Activated naive CD4-positive, alpha-beta T cell treated with anti-CD3 and anti-CD28 coated beads for 36 hours (primary cell): ENCODE measurements at regions not wholly inside any gene's neighbourhood (a gene's known extent, or its start where the extent isn't known, plus 50 kb on each side); places are given as distances from the start of the nearest gene placed in this dataset.

Experiments
- CTCF ChIA-PET: fragments of 350-600 bp; sonication (Branson Sonifier 250); formaldehyde crosslinking; loops from one replicate; lab custom pipeline; 2021; ENCODE audit warnings: antibody characterized with exemption; lab: Charles Lee
- DNase-seq: peaks from one replicate; pipeline ENCODE4 v3.0.0-alpha.2; 2020
- H3K27ac Mint-ChIP-seq: one replicate; pipeline ENCODE4 v1.8.0; 2021; ENCODE audit warnings: mild to moderate bottlenecking, mixed read lengths
- H3K27me3 Mint-ChIP-seq: one replicate; pipeline ENCODE4 v1.8.0; 2021; ENCODE audit warnings: low read depth, mixed read lengths
- H3K36me3 Mint-ChIP-seq: one replicate; pipeline ENCODE4 v1.8.0; 2021; ENCODE audit warnings: low read depth, mixed read lengths
- H3K4me1 Mint-ChIP-seq: one replicate; pipeline ENCODE4 v1.8.0; 2021; ENCODE audit warnings: low read depth, mixed read lengths
- H3K4me3 Mint-ChIP-seq: one replicate; pipeline ENCODE4 v1.8.0; 2021; ENCODE audit warnings: mild to moderate bottlenecking, moderate library complexity, mixed read lengths
- H3K9me3 Mint-ChIP-seq: one replicate; pipeline ENCODE4 v1.8.0; 2021; ENCODE audit warnings: mixed read lengths
- intact Hi-C: fragments of 100-400 bp; cut with micrococcal nuclease; formaldehyde crosslinking; loops from one replicate; pipeline ENCODE4 v1.15.1; 2023

DNA sequence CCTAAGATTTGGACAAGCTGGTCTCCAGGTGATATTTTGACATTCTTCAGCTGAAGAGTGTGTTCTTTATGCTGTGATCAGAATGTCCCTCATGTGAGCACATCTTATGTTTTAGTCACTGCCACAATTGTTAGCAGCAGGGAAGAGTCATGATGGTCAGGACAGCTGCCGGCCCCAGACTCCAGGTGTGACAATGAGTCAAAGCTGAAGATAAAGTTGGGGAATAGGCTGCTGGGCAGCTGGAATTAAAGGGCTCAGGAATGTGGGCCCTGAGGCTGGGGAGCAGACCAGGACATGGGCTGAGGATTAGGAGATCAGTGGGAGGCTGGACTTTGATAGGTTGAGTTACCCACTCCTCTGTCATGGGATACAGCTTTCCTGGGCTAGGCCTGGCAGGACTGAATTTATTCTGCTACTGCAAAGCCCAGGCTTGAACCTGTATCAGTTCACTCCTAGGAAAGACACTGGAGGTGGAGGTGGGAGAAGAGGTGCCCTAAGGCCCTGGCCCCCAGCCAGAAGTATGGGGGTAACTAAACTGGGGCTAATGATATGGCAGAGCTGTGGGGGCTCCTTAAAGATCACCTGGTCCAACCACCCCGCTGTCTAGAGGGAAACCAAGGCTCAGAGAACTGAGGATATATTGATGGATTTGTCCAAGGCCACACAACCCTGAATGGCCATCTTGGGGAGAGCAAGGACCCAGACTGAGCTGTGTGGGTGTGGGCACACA, 119.5 kb downstream of the PJA1 start:
- Mint-ChIP-seq H3K4me1 (no peaks in the 10 kb centered on the region), H3K4me3 (no peak overlapping the region), H3K27me3 (peaks cover 2% of the 10 kb centered on the region), H3K36me3 (no peaks in the 10 kb centered on the region), H3K9me3 (peaks cover 3% of the 10 kb centered on the region), H3K27ac (no peak overlapping the region)
- no peak for DNase-seq
- CTCF ChIA-PET = no interaction called here
- intact Hi-C loops = no loop called here

GRCh38 chrX:69038816-69039215, 126.4 kb downstream of the PJA1 start:
- H3K4me3 Mint-ChIP-seq = no peak overlapping the region
- no peak overlapping the region for H3K27ac Mint-ChIP-seq
- H3K9me3 Mint-ChIP-seq = no peaks in the 10 kb centered on the region
- H3K4me1 Mint-ChIP-seq = no peaks in the 10 kb centered on the region
- intact Hi-C loops = no loop called here
- no peak for DNase-seq
- H3K27me3 Mint-ChIP-seq = no peaks in the 10 kb centered on the region
- no peaks in the 10 kb centered on the region for H3K36me3 Mint-ChIP-seq
- CTCF ChIA-PET = no interaction called here

DNA sequence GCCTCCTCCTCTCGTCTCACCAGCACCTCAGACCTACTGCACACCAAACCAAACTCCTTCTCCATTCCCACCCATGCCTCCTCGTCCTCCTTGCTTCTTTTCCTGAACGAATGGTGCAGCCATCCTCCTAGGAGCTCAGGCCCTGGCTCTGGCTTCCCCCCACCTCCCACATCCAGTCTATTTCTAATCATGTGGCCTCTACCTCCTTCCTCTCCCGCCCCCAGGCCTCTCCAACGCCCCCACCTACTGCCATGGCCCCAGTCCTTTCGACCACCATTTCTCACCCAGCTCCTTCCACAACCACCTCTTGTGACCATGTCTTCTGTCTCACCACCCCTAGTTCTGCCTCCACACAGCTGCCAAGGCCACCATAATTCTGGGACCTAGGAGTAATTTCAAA, 127.1 kb downstream of the PJA1 start:
- no peaks in the 10 kb centered on the region for H3K4me1 Mint-ChIP-seq
- no peaks in the 10 kb centered on the region for H3K9me3 Mint-ChIP-seq
- no peak for DNase-seq
- intact Hi-C loops = no loop called here
- CTCF ChIA-PET = no interaction called here
- H3K4me3 Mint-ChIP-seq = no peak overlapping the region
- no peak overlapping the region for H3K27ac Mint-ChIP-seq
- H3K36me3 Mint-ChIP-seq = no peaks in the 10 kb centered on the region
- no peaks in the 10 kb centered on the region for H3K27me3 Mint-ChIP-seq

DNA sequence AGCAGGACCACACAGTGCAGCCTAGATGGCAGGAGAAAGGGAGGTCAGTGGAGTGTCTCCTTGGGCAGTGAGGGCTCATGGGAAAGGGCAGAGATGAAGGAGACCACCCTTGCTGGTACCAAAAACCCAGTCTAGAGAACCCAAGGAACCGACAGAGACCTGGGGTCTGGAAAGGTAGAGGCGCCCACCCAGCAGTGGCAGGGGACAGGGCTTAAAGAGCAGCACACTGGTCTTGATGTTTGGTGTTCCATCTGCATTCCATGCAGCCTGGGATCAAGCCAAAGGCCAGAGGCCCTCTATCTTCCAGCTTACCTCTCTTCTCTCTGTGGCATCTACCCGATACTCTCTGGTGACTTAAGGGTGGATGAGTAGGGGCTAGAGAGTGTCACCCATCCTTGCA, 127.5 kb downstream of the PJA1 start:
- no peak overlapping the region for H3K4me3 Mint-ChIP-seq
- intact Hi-C loops = no loop called here
- CTCF ChIA-PET = no interaction called here
- H3K27ac Mint-ChIP-seq = no peak overlapping the region
- no peaks in the 10 kb centered on the region for H3K27me3 Mint-ChIP-seq
- DNase-seq = no peak
- no peaks in the 10 kb centered on the region for H3K9me3 Mint-ChIP-seq
- no peaks in the 10 kb centered on the region for H3K4me1 Mint-ChIP-seq
- no peaks in the 10 kb centered on the region for H3K36me3 Mint-ChIP-seq

- intact Hi-C loops = no loop called here
- no peaks in the 10 kb centered on the region for H3K4me1 Mint-ChIP-seq
- H3K9me3 Mint-ChIP-seq = no peaks in the 10 kb centered on the region
- no peak overlapping the region for H3K27ac Mint-ChIP-seq
- DNase-seq = no peak
- no peaks in the 10 kb centered on the region for H3K36me3 Mint-ChIP-seq
- no peaks in the 10 kb centered on the region for H3K27me3 Mint-ChIP-seq
- CTCF ChIA-PET = no interaction called here
- no peak overlapping the region for H3K4me3 Mint-ChIP-seq
Measured at GRCh38 chrX:69036674-69037573, 128.3 kb downstream of the PJA1 start.

DNA sequence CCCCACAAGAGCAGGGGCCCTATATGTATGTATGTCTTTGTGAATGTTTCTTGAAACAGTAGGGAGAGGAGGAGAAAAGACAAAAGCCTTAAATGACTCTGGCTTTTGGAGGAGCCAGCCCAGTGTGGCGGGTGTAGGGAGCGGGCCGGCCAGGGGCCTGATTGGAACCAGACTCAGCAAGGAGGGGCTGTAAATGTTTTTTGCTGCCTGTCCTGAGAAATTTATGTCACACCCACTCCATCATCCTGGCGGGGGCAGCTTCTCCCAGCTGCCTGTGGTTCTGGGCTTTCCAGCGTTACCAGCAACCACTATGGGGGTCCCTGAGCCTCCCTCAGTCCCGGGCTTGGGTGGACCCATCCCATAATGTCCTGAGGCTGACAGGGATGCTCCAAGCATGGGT, 130.8 kb downstream of the PJA1 start:
- intact Hi-C loops = no loop called here
- no peaks in the 10 kb centered on the region for H3K27me3 Mint-ChIP-seq
- H3K27ac Mint-ChIP-seq = no peak overlapping the region
- no peaks in the 10 kb centered on the region for H3K36me3 Mint-ChIP-seq
- no peaks in the 10 kb centered on the region for H3K4me1 Mint-ChIP-seq
- no peak overlapping the region for H3K4me3 Mint-ChIP-seq
- DNase-seq = no peak
- CTCF ChIA-PET = no interaction called here
- H3K9me3 Mint-ChIP-seq = no peaks in the 10 kb centered on the region

DNA sequence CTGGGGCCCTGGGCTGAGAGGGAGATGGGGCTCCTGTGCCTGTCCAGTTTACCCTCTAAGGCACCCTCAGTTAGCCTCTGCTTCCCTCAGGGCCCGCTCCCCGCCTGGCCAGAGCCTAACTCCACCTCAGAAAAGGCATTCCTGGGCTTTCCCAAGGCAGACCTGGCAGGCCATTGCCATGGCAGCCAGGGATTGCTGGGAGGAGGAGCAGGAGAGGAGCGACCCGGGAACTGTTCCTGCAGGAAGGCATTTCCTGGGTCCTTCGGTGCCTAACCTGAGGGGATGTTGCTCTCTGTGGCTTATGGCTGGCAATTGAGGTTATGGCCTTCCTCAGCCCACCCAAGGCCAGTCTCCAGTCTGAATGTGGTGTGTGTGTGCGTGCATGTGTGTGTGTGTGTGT, 131.3 kb downstream of the PJA1 start:
- intact Hi-C loops = no loop called here
- Mint-ChIP-seq H3K4me1 (no peaks in the 10 kb centered on the region), H3K36me3 (no peaks in the 10 kb centered on the region), H3K27ac (no peak overlapping the region), H3K4me3 (no peak overlapping the region), H3K9me3 (no peaks in the 10 kb centered on the region), H3K27me3 (no peaks in the 10 kb centered on the region)
- CTCF ChIA-PET = no interaction called here
- no peak for DNase-seq

DNA sequence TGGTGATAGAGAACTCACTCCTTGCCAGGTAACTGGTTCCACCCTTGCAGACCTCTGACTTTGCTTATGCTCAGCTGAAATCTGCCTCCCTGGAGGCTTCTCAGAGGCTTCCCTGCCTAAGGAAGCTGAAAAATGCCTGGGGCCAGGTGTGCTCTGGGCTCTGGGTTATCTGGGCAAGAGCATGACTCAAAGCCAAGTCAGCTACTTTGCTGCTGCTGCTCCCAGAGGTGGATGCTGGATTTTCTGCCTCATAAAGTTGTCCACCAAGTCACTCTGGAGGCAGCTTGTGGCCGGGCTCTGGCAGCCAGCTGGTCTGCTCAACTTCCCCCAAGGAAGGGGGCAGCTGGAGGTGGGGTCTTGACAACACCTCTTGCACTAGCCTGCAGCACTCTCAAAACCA, 132.7 kb downstream of the PJA1 start:
- H3K9me3 Mint-ChIP-seq = no peaks in the 10 kb centered on the region
- CTCF ChIA-PET = no interaction called here
- peaks cover 2% of the 10 kb centered on the region for H3K4me1 Mint-ChIP-seq
- intact Hi-C loops = no loop called here
- DNase-seq = no peak
- no peak overlapping the region for H3K27ac Mint-ChIP-seq
- no peak overlapping the region for H3K4me3 Mint-ChIP-seq
- H3K27me3 Mint-ChIP-seq = no peaks in the 10 kb centered on the region
- H3K36me3 Mint-ChIP-seq = no peaks in the 10 kb centered on the region

- CTCF ChIA-PET = no interaction called here
- DNase-seq = no peak
- H3K4me1 Mint-ChIP-seq = peaks cover 2% of the 10 kb centered on the region
Measured at GRCh38 chrX:69031971-69032391, 133.3 kb downstream of the PJA1 start.

DNA sequence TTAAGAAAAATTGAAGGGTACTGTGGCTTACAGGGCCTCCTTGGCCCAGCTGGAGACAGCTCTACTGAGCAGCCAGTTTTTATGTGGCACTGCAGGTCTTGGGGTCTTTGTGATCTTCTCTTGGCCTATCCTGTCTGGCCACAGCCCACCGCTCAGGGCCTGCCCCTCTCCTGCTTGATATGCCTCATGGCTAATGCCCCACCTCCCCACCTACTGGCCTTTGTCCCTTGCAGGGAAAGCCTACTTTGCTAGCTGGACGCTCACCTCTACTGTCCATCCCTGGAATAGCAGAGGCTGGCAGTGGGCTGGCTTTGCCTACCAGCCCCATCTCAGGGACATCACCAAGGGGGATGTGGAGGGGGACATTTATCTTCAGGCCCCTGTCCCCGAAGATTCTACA, 134.1 kb downstream of the PJA1 start:
- DNase-seq = no peak
- CTCF ChIA-PET = no interaction called here
- Mint-ChIP-seq H3K4me1 (peaks cover 2% of the 10 kb centered on the region), H3K36me3 (no peaks in the 10 kb centered on the region), H3K27ac (no peak overlapping the region), H3K4me3 (no peak overlapping the region), H3K27me3 (no peaks in the 10 kb centered on the region), H3K9me3 (no peaks in the 10 kb centered on the region)
- intact Hi-C loops = no loop called here

More at GRCh38 chrX:69031971-69032391, 133.3 kb downstream of the PJA1 start:
- H3K4me3 Mint-ChIP-seq = no peak overlapping the region
- H3K27ac Mint-ChIP-seq = no peak overlapping the region
- no peaks in the 10 kb centered on the region for H3K9me3 Mint-ChIP-seq
- no peaks in the 10 kb centered on the region for H3K36me3 Mint-ChIP-seq
- no peaks in the 10 kb centered on the region for H3K27me3 Mint-ChIP-seq
- intact Hi-C loops = no loop called here

GRCh38 chrX:69029771-69030170, 135.5 kb downstream of the PJA1 start:
- Mint-ChIP-seq H3K27me3 (no peaks in the 10 kb centered on the region), H3K4me3 (no peak overlapping the region), H3K9me3 (no peaks in the 10 kb centered on the region), H3K4me1 (peaks cover 2% of the 10 kb centered on the region), H3K36me3 (no peaks in the 10 kb centered on the region), H3K27ac (no peak overlapping the region)
- DNase-seq = no peak
- CTCF ChIA-PET = no interaction called here
- intact Hi-C loops = no loop called here

- Mint-ChIP-seq H3K9me3 (no peaks in the 10 kb centered on the region), H3K4me1 (peaks cover 2% of the 10 kb centered on the region), H3K27ac (no peak overlapping the region), H3K27me3 (no peaks in the 10 kb centered on the region), H3K4me3 (no peak overlapping the region), H3K36me3 (no peaks in the 10 kb centered on the region)
- CTCF ChIA-PET = no interaction called here
- intact Hi-C loops = no loop called here
- no peak for DNase-seq
Measured at GRCh38 chrX:69028761-69029120, 136.5 kb downstream of the PJA1 start.
